B cell (primary cell): ENCODE measurements at regions not wholly inside any gene's neighbourhood (a gene's known extent, or its start where the extent isn't known, plus 50 kb on each side); places are given as distances from the start of the nearest gene placed in this dataset.

ENCODE experiments used
- ATAC-seq: fragments of 200-7000 bp; cut with Tn5 transposase; one replicate; pipeline ENCODE4 v1.10.0; 2021; ENCODE audit warnings: low read depth, mild to moderate bottlenecking, moderate number of reproducible peaks, moderate library complexity
- CTCF ChIA-PET: fragments of 350-600 bp; sonication (Branson Sonifier 250); formaldehyde crosslinking; loops from one replicate; lab custom pipeline; 2021; ENCODE audit warnings: antibody characterized with exemption, inconsistent platforms; lab: Charles Lee
- POLR2A ChIA-PET: fragments of 350-600 bp; sonication (Branson Sonifier 250); formaldehyde crosslinking; loops from one replicate; lab custom pipeline; 2021; ENCODE audit warnings: antibody characterized with exemption; lab: Charles Lee
- DNase-seq: peaks from one replicate; pipeline ENCODE4 v3.0.0; 2013
- H2AFZ ChIP-seq: 2 replicates; pipeline ENCODE4 v1.6.1; 2012; ENCODE audit warnings: mild to moderate bottlenecking, low read depth, low read length; ENCODE audit not compliant: insufficient read depth, poor library complexity, severe bottlenecking
- H3K27ac ChIP-seq, 2 donors: 1 replicate in 1 of 2; 2 replicates in 1 of 2; pipeline ENCODE4 v1.5.1; 2012 to 2013; ENCODE audit warnings: low read length in 2 of 2, mild to moderate bottlenecking in 2 of 2, moderate library complexity in 1 of 2
- H3K27me3 ChIP-seq, 4 experiments: fragments of 200-600 bp in 1 of 4; sonication (generic) in 1 of 4; replicated peaks in 1 of 4; 1 replicate in 2 of 4; 2 replicates in 2 of 4; pipeline versions ENCODE4 v1.6.1 to v1.7.0; 2013 to 2016; ENCODE audit warnings: low read length in 3 of 4, mild to moderate bottlenecking in 2 of 4, mixed read lengths in 1 of 4, moderate library complexity in 1 of 4; ENCODE audit not compliant: insufficient read depth in 4 of 4, control insufficient read depth in 3 of 4; ENCODE audit errors: control extremely low read depth in 1 of 4
- H3K36me3 ChIP-seq, 2 experiments: replicated peaks in 1 of 2; 1 replicate in 1 of 2; 2 replicates in 1 of 2; pipeline versions ENCODE4 v1.6.1 to v1.7.1; 2013; ENCODE audit warnings: low read length in 1 of 2; ENCODE audit not compliant: insufficient read depth in 2 of 2, control insufficient read depth in 1 of 2; ENCODE audit errors: control extremely low read depth in 1 of 2, extremely low read depth in 1 of 2
- H3K4me1 ChIP-seq, 2 donors: fragments of 200-600 bp in 1 of 2; sonication (generic) in 1 of 2; 1 replicate in 1 of 2; 2 replicates in 1 of 2; pipeline versions ENCODE4 v1.5.1 to v1.6.1; 2013 to 2017; ENCODE audit warnings: low read length in 2 of 2; ENCODE audit not compliant: control insufficient read depth in 2 of 2, insufficient read depth in 2 of 2
- H3K4me2 ChIP-seq: replicated peaks from 2 replicates; pipeline ENCODE3; 2012; ENCODE audit warnings: mild to moderate bottlenecking, low read depth, low read length; ENCODE audit not compliant: poor library complexity, severe bottlenecking
- H3K4me3 ChIP-seq, 5 experiments: fragments of 200-600 bp in 1 of 5; sonication (generic) in 1 of 5; 1 replicate in 3 of 5; 2 replicates in 2 of 5; pipeline versions ENCODE4 v1.5.1 to v1.7.0; 2011 to 2016; ENCODE audit warnings: low read length in 4 of 5, mild to moderate bottlenecking in 4 of 5, low read depth in 2 of 5, control low read depth in 1 of 5, moderate library complexity in 1 of 5; ENCODE audit not compliant: insufficient read depth in 1 of 5; ENCODE audit errors: control extremely low read depth in 1 of 5, extremely low read depth in 1 of 5
- H3K79me2 ChIP-seq: fragments of 200-600 bp; sonication (generic); one replicate; pipeline ENCODE4 v1.6.0; 2016; ENCODE audit warnings: low read length; ENCODE audit not compliant: control insufficient read depth, insufficient read depth
- H3K9ac ChIP-seq: fragments of 200-600 bp; sonication (generic); 2 replicates; pipeline ENCODE4 v1.6.1; 2017; ENCODE audit warnings: mild to moderate bottlenecking, low read length, moderate library complexity
- H3K9me3 ChIP-seq, 3 donors: one replicate each; pipeline versions ENCODE4 v1.6.1 to v1.7.1; 2013; ENCODE audit warnings: low read length in 2 of 3; ENCODE audit not compliant: control insufficient read depth in 2 of 3, insufficient read depth in 1 of 3; ENCODE audit errors: control extremely low read depth in 1 of 3
- H4K20me1 ChIP-seq: 2 replicates; pipeline ENCODE4 v1.6.0; 2012; ENCODE audit warnings: mild to moderate bottlenecking, low read length; ENCODE audit not compliant: insufficient read depth, control insufficient read depth, poor library complexity, severe bottlenecking
- H3K27ac Mint-ChIP-seq: one replicate; pipeline ENCODE4 v1.8.0; 2021; ENCODE audit warnings: mixed read lengths
- H3K27me3 Mint-ChIP-seq: one replicate; pipeline ENCODE4 v1.8.0; 2021; ENCODE audit warnings: mixed read lengths
- H3K4me1 Mint-ChIP-seq: one replicate; pipeline ENCODE4 v1.8.0; 2021; ENCODE audit warnings: mixed read lengths
- H3K4me3 Mint-ChIP-seq: one replicate; pipeline ENCODE4 v1.8.0; 2021; ENCODE audit warnings: mixed read lengths
- H3K9me3 Mint-ChIP-seq: one replicate; pipeline ENCODE4 v1.8.0; 2022; ENCODE audit warnings: mixed read lengths; ENCODE audit not compliant: insufficient read depth
- EZH2 ChIP-seq: IDR thresholded peaks from 2 replicates; pipeline ENCODE4 v1.6.1; 2012; ENCODE audit warnings: borderline replicate concordance, low read depth, mild to moderate bottlenecking, moderate library complexity, low read length; ENCODE audit not compliant: insufficient read depth, poor library complexity, severe bottlenecking
- WGBS: methylation state at CpG from one replicate; pipeline ENCODE4 v1.1.5; 2013; ENCODE audit warnings: missing lambda C conversion rate; ENCODE audit not compliant: insufficient coverage; 5-methylcytosine and 5-hydroxymethylcytosine counted together
- intact Hi-C: fragments of 100-400 bp; cut with micrococcal nuclease; formaldehyde crosslinking; loops from one replicate; pipeline ENCODE4 v1.10.0; 2022
- TF ChIP-seq, protein P1 (sequence below): fragments of 200-600 bp; IDR thresholded peaks from one replicate; pipeline ENCODE4 v1.8.0; 2022; ENCODE audit warnings: antibody characterized with exemption, mild to moderate bottlenecking

DNA sequence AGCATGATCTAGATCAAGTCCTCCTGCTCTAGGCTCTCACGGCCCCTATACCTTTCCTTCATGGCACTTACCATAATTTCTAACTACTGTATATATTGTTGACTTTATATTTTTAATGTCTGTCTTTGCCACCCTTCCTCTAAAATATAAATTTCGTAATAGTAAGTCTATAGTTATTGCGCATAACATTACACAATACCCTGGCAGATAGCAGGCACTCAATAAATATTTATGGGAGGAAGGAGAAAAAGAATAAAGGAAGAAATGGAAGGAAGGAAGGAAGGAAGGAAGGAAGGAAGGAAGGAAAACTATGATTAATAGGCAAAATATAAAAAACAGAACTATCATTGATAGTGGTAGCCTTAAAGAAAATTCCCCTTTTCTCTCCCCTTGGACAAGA lies 190.3 kb upstream of the LMCD1 start:
- Histone ChIP-seq H4K20me1 (no peaks in the 10 kb centered on the region), H3K4me2 (no peak overlapping the region), H3K79me2 (no peaks in the 10 kb centered on the region), H3K9me3 (no peaks in the 10 kb centered on the region), H3K4me3 (no peak overlapping the region), H3K27me3 (no peaks in the 10 kb centered on the region), H2AFZ (no peak overlapping the region), H3K9ac (no peak overlapping the region), H3K4me1 (no peaks in the 10 kb centered on the region), H3K27ac (no peak overlapping the region), H3K36me3 (no peaks in the 10 kb centered on the region)
- ATAC-seq = no peak
- CTCF ChIA-PET = no interaction called here
- POLR2A ChIA-PET = no interaction called here
- no peak for TF ChIP-seq EZH2
- TF ChIP-seq, protein P1, sequence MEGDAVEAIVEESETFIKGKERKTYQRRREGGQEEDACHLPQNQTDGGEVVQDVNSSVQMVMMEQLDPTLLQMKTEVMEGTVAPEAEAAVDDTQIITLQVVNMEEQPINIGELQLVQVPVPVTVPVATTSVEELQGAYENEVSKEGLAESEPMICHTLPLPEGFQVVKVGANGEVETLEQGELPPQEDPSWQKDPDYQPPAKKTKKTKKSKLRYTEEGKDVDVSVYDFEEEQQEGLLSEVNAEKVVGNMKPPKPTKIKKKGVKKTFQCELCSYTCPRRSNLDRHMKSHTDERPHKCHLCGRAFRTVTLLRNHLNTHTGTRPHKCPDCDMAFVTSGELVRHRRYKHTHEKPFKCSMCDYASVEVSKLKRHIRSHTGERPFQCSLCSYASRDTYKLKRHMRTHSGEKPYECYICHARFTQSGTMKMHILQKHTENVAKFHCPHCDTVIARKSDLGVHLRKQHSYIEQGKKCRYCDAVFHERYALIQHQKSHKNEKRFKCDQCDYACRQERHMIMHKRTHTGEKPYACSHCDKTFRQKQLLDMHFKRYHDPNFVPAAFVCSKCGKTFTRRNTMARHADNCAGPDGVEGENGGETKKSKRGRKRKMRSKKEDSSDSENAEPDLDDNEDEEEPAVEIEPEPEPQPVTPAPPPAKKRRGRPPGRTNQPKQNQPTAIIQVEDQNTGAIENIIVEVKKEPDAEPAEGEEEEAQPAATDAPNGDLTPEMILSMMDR = no peak
- no CpG with 5 or more reads among the region's 3 CpGs for WGBS
- intact Hi-C loops = no loop called here
- H3K27ac Mint-ChIP-seq = no peak overlapping the region
- no peak for DNase-seq
- no peak overlapping the region for H3K4me3 Mint-ChIP-seq
- H3K4me1 Mint-ChIP-seq = no peaks in the 10 kb centered on the region
- peaks cover 8% of the 10 kb centered on the region for H3K27me3 Mint-ChIP-seq
- no peaks in the 10 kb centered on the region for H3K9me3 Mint-ChIP-seq

- CTCF ChIA-PET = interaction anchor here (0.6 kb wide), 1 partner anchor 13 kb away, joined by 4 read pairs; no protein-coding TSS in a partner anchor
- no peak for TF ChIP-seq EZH2
- TF ChIP-seq, protein P1 = no peak
- H3K4me2 ChIP-seq = no peak overlapping the region
- H2AFZ ChIP-seq = no peak overlapping the region
- H3K9ac ChIP-seq = no peak overlapping the region
- DNase-seq (no peak), ATAC-seq (no peak)
- intact Hi-C loops = no loop called here
- H3K9me3 Mint-ChIP-seq = no peaks in the 10 kb centered on the region
- no peak overlapping the region for H3K27ac Mint-ChIP-seq
- no peak overlapping the region for H3K27ac ChIP-seq
- H4K20me1 ChIP-seq = no peaks in the 10 kb centered on the region
- no peak overlapping the region for H3K4me3 Mint-ChIP-seq
- H3K4me1 ChIP-seq = no peaks in the 10 kb centered on the region
- H3K4me3 ChIP-seq = no peak overlapping the region
- no peaks in the 10 kb centered on the region for H3K27me3 ChIP-seq
- no peaks in the 10 kb centered on the region for H3K9me3 ChIP-seq
- H3K27me3 Mint-ChIP-seq = peaks cover 6% of the 10 kb centered on the region
- no peaks in the 10 kb centered on the region for H3K79me2 ChIP-seq
- H3K4me1 Mint-ChIP-seq = no peaks in the 10 kb centered on the region
- POLR2A ChIA-PET = no interaction called here
- no peaks in the 10 kb centered on the region for H3K36me3 ChIP-seq
Measured at GRCh38 chr3:8312685-8313084, 188.9 kb upstream of the LMCD1 start.
